ENCODE measurements at regions not wholly inside any gene's neighbourhood (a gene's known extent, or its start where the extent isn't known, plus 50 kb on each side); places are given as distances from the start of the nearest gene placed in this dataset.

DNA sequence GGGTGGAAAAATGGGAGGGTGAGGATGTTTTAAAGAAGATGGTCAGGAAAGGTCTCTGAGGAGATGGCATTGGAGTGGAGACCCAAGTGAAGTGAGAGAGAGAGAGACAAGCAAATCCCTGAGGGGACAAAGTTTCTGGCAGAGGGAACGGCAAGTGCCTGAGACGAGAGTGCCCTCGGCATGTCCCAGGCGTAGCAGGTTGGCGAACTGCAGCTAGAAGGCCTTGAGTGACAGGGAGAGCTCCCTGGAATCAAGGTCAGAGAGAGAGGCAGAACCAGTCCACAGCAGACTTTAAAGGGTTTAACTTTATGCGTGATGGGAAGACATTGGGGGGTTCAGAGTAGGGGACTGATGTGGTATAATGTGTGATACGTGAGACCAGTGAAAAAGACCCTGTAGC lies 150.2 kb upstream of the HAND2 start:
- Histone ChIP-seq H3K9me2 (replicated peaks; ENCODE audit: low read depth, low read length) (no peaks in the 10 kb centered on the region), H3K27me3 (ENCODE audit: insufficient read depth, low read length, poor library complexity, severe bottlenecking) (no peaks in the 10 kb centered on the region), H3K79me2 (ENCODE audit: insufficient read depth, low read length) (no peaks in the 10 kb centered on the region), H3K9me3 (ENCODE audit: insufficient read depth, low read depth, low read length) (no peaks in the 10 kb centered on the region), H3K9ac (ENCODE audit: low read depth, low read length, poor library complexity, severe bottlenecking) (no peak overlapping the region), H3F3A (ENCODE audit: low read depth) (no peaks in the 10 kb centered on the region), H3K36me3 (ENCODE audit: insufficient read depth, low read length) (no peaks in the 10 kb centered on the region), H3K4me3 (ENCODE audit: low read length, poor library complexity, severe bottlenecking) (no peak overlapping the region), H3K4me2 (ENCODE audit: low read depth, low read length, poor library complexity, severe bottlenecking) (no peak overlapping the region), H4K20me1 (ENCODE audit: insufficient read depth, low read length, poor library complexity, severe bottlenecking) (no peaks in the 10 kb centered on the region), H3K4me1 (ENCODE audit: insufficient read depth, low read length, poor library complexity, severe bottlenecking) (no peaks in the 10 kb centered on the region), H2AFZ (ENCODE audit: low read length) (no peak overlapping the region)
- no peak for TF ChIP-seq EZH2phosphoT487 (IDR thresholded peaks at IDR 0.05; ENCODE audit: borderline replicate concordance)
- TF ChIP-seq, protein P1, sequence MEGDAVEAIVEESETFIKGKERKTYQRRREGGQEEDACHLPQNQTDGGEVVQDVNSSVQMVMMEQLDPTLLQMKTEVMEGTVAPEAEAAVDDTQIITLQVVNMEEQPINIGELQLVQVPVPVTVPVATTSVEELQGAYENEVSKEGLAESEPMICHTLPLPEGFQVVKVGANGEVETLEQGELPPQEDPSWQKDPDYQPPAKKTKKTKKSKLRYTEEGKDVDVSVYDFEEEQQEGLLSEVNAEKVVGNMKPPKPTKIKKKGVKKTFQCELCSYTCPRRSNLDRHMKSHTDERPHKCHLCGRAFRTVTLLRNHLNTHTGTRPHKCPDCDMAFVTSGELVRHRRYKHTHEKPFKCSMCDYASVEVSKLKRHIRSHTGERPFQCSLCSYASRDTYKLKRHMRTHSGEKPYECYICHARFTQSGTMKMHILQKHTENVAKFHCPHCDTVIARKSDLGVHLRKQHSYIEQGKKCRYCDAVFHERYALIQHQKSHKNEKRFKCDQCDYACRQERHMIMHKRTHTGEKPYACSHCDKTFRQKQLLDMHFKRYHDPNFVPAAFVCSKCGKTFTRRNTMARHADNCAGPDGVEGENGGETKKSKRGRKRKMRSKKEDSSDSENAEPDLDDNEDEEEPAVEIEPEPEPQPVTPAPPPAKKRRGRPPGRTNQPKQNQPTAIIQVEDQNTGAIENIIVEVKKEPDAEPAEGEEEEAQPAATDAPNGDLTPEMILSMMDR (conservative IDR thresholded peaks at IDR 0.05; ENCODE audit: low read length): no peak

DNA sequence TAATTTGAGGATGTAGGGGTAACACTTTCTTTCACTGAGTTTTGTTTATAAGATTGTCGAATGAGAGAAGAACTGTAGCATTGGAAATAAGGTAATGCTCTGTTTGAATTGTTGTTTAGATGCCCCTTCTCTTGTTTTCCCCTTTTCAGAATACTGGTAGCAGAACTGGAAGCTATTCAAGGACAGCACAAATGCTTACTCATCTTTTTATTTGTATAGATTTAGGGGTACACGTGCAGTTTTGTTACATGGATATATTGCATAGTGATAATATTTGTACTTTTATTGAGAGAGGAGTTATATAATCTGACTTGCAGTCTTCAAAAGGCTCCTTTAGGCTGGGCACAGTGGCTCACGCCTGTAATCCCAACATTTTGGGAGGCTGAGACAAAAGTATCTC lies 145.4 kb upstream of the HAND2 start:
- H2AFZ ChIP-seq (ENCODE audit: low read length): no peak overlapping the region
- H3F3A ChIP-seq (ENCODE audit: low read depth): no peaks in the 10 kb centered on the region
- no peaks in the 10 kb centered on the region for H3K79me2 ChIP-seq (ENCODE audit: insufficient read depth, low read length)
- no peak overlapping the region for H3K4me3 ChIP-seq (ENCODE audit: low read length, poor library complexity, severe bottlenecking)
- no peaks in the 10 kb centered on the region for H3K4me1 ChIP-seq (ENCODE audit: insufficient read depth, low read length, poor library complexity, severe bottlenecking)
- no peaks in the 10 kb centered on the region for H3K27me3 ChIP-seq (ENCODE audit: insufficient read depth, low read length, poor library complexity, severe bottlenecking)
- no peaks in the 10 kb centered on the region for H3K36me3 ChIP-seq (ENCODE audit: insufficient read depth, low read length)
- no peaks in the 10 kb centered on the region for H4K20me1 ChIP-seq (ENCODE audit: insufficient read depth, low read length, poor library complexity, severe bottlenecking)
- H3K4me2 ChIP-seq (ENCODE audit: low read depth, low read length, poor library complexity, severe bottlenecking): no peak overlapping the region
- H3K9me3 ChIP-seq (ENCODE audit: insufficient read depth, low read depth, low read length): no peaks in the 10 kb centered on the region
- no peak for TF ChIP-seq EZH2phosphoT487 (IDR thresholded peaks at IDR 0.05; ENCODE audit: borderline replicate concordance)
- TF ChIP-seq, protein P1 (conservative IDR thresholded peaks at IDR 0.05; ENCODE audit: low read length): no peak
- no peaks in the 10 kb centered on the region for H3K9me2 ChIP-seq (replicated peaks; ENCODE audit: low read depth, low read length)
- no peak overlapping the region for H3K9ac ChIP-seq (ENCODE audit: low read depth, low read length, poor library complexity, severe bottlenecking)

DNA sequence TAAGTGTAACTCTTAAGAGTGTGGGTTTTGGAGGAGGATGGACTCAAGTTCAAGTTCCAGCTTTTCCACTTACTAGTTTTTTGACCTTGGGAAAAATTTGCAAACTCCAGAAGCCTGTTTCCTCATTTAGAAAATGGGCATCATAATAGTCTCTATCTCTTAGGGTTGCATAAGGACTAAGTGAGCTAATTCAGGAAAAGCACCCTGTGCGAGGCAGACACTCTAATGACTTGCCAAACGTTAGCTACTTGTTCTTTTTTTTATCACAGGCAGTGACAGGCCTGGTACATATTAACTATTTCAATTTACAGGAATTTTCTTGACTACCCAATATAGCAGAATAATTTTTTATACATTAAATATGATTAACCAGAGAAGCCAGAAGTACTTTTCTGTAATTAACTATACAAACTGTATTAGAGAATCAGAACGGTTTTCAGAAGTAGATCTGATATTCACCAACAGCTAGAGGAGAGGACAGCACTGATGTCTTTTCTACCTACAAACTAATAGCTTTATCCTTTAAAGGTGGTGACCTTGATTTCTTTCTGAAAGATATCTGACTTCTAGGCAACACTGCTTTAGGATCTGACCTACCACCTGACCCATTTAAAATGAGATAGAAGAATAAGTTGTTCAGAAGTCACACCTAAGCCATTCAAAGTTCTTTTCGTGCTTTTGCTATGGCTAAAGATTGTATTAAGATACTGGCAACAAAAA lies 139.6 kb upstream of the HAND2 start:
- no peaks in the 10 kb centered on the region for H3K36me3 ChIP-seq (ENCODE audit: insufficient read depth, low read length)
- TF ChIP-seq EZH2phosphoT487 (IDR thresholded peaks at IDR 0.05; ENCODE audit: borderline replicate concordance): no peak
- TF ChIP-seq, protein P1 (conservative IDR thresholded peaks at IDR 0.05; ENCODE audit: low read length): no peak
- H3K4me2 ChIP-seq (ENCODE audit: low read depth, low read length, poor library complexity, severe bottlenecking): no peak overlapping the region
- no peaks in the 10 kb centered on the region for H3K9me3 ChIP-seq (ENCODE audit: insufficient read depth, low read depth, low read length)
- no peak overlapping the region for H2AFZ ChIP-seq (ENCODE audit: low read length)
- H3K79me2 ChIP-seq (ENCODE audit: insufficient read depth, low read length): no peaks in the 10 kb centered on the region
- no peak overlapping the region for H3K9ac ChIP-seq (ENCODE audit: low read depth, low read length, poor library complexity, severe bottlenecking)
- no peaks in the 10 kb centered on the region for H3K27me3 ChIP-seq (ENCODE audit: insufficient read depth, low read length, poor library complexity, severe bottlenecking)
- H3K9me2 ChIP-seq (replicated peaks; ENCODE audit: low read depth, low read length): no peaks in the 10 kb centered on the region
- no peaks in the 10 kb centered on the region for H4K20me1 ChIP-seq (ENCODE audit: insufficient read depth, low read length, poor library complexity, severe bottlenecking)
- H3K4me3 ChIP-seq (ENCODE audit: low read length, poor library complexity, severe bottlenecking): no peak overlapping the region
- no peaks in the 10 kb centered on the region for H3K4me1 ChIP-seq (ENCODE audit: insufficient read depth, low read length, poor library complexity, severe bottlenecking)
- H3F3A ChIP-seq (ENCODE audit: low read depth): no peaks in the 10 kb centered on the region

Measured in Loucy (cell line).